ENCODE measurements at regions not wholly inside any gene's neighbourhood (a gene's known extent, or its start where the extent isn't known, plus 50 kb on each side); places are given as distances from the start of the nearest gene placed in this dataset.
"Not testable (repeated sequence)": the region's sequence is repeated elsewhere in the genome, so short reads cannot be mapped to it uniquely, and the experiment has no call there.

DNA sequence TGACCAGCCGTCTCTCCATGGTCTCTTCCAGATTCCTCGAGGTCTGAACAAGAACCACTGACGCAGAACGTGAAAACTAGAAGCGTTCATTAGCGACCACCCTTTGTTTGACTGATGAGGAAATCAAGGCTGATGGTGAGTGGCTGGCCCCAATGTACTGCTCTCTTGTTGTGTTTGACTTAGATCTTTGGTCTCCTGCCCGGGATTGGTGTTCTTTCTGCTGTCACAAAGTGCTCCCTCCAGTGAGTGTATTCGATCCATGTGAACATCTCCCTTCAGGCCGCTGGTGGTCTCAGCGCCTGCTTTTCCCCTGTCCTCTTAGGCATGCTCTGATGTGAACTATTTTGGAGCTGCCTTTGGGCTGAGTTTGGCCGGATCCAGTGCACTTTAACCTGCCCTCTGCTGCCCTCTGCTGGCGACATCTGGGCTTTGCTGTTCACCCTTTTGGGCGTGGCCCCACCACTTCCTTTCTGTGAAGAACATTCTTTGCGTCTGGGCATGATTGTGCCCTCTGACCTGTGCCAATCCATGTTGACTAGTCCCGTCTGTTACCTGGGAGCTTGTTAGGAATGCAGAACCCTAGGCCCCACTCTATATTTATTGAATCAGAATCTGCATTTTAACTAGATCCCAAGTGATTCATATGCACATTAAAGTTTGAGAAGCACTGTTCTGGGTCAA, 279.1 kb downstream of the TTC6 start:
- H3K27ac ChIP-seq (ENCODE audit: low read depth, low read length), result no peak overlapping the region
- Mint-ChIP-seq H3K36me3 (no peaks in the 10 kb centered on the region), H3K4me1 (peaks cover 6 to 7% (median 7%) of the 10 kb centered on the region in 4 donors), H3K27me3 (peaks cover 0 to 2% of the 10 kb centered on the region in 2 donors), H3K9me3 (no peaks in the 10 kb centered on the region), H3K4me3 (peak overlapping the region in 2 of 8 donors; percentile 3 to 45), H3K27ac (peak overlapping the region in 1 of 7 donors; percentile 14)
- intact Hi-C loops (cut with micrococcal nuclease), result loop anchor here (5.0 kb wide), 1 partner anchor 642 kb away; no protein-coding TSS in a partner anchor
- CTCF ChIA-PET (ENCODE audit: partially characterized antibody), result no interaction called here
- no peaks in the 10 kb centered on the region for H3K36me3 ChIP-seq (ENCODE audit: insufficient read depth, low read length)
- POLR2A ChIA-PET (ENCODE audit: partially characterized antibody), result no interaction called here
- no peaks in the 10 kb centered on the region for H3K27me3 ChIP-seq (ENCODE audit: insufficient read depth, low read length)
- no peaks in the 10 kb centered on the region for H3K9me3 ChIP-seq (ENCODE audit: control insufficient read depth in 1 of 2, low read length in 2 of 2)
- H3K4me3 ChIP-seq (ENCODE audit: low read length in 2 of 2), result no peak overlapping the region
- peak; percentile 58 to 76 (median 63) for DNase-seq
- peaks cover 5% of the 10 kb centered on the region for H3K4me1 ChIP-seq (ENCODE audit: insufficient read depth, low read length)

GRCh38 chr14:37888234-37888633, 292.8 kb downstream of the TTC6 start:
- no peak overlapping the region for H3K4me3 Mint-ChIP-seq

DNA sequence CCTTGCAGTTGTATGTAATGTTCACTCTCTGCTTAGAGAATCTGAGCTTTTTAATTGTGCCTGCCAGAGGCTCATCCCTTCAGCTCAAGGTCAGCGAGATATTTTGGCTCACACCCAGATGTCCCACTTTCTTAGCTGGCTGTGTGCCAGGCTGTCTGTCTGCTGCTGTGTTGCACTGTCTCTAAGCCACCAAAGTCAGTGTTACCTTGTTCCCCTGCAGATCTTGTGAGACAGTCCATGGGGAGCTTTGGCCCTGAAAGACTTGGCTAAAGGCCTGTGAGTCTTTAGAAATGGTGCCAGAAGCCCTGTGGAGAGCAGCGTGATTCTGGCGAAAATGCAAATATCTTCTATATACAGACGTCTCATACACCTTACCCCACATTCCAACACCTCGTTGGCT, 293.7 kb downstream of the TTC6 start:
- ChIA-PET CTCF (ENCODE audit: partially characterized antibody) (no interaction called here), POLR2A (ENCODE audit: partially characterized antibody) (interaction anchor here (0.6 kb wide), 1 partner anchor 657 kb away, joined by 3 read pairs; no protein-coding TSS in a partner anchor)
- Mint-ChIP-seq H3K36me3 (no peaks in the 10 kb centered on the region), H3K4me3 (no peak overlapping the region), H3K9me3 (peaks cover 0 to 3% (median 0%) of the 10 kb centered on the region in 8 donors), H3K27ac (no peak overlapping the region), H3K27me3 (peaks cover 11 to 19% of the 10 kb centered on the region in 2 donors), H3K4me1 (no peaks in the 10 kb centered on the region)
- no peaks in the 10 kb centered on the region for H3K27me3 ChIP-seq (ENCODE audit: insufficient read depth, low read length)
- no peak overlapping the region for H3K27ac ChIP-seq (ENCODE audit: low read depth, low read length)
- no peak overlapping the region for H3K4me3 ChIP-seq (ENCODE audit: low read length in 2 of 2)
- no peaks in the 10 kb centered on the region for H3K36me3 ChIP-seq (ENCODE audit: insufficient read depth, low read length)
- intact Hi-C loops (cut with micrococcal nuclease), result no loop called here
- no peaks in the 10 kb centered on the region for H3K9me3 ChIP-seq (ENCODE audit: control insufficient read depth in 1 of 2, low read length in 2 of 2)
- DNase-seq, result no peak
- no peaks in the 10 kb centered on the region for H3K4me1 ChIP-seq (ENCODE audit: insufficient read depth, low read length)

More at GRCh38 chr14:37888234-37888633, 292.8 kb downstream of the TTC6 start:
- Histone ChIP-seq H3K27me3 (ENCODE audit: insufficient read depth, low read length) (no peaks in the 10 kb centered on the region), H3K4me1 (ENCODE audit: insufficient read depth, low read length) (no peaks in the 10 kb centered on the region), H3K36me3 (ENCODE audit: insufficient read depth, low read length) (no peaks in the 10 kb centered on the region), H3K4me3 (ENCODE audit: low read length in 2 of 2) (no peak overlapping the region), H3K9me3 (ENCODE audit: control insufficient read depth in 1 of 2, low read length in 2 of 2) (no peaks in the 10 kb centered on the region), H3K27ac (ENCODE audit: low read depth, low read length) (no peak overlapping the region)
- H3K9me3 Mint-ChIP-seq, result peaks cover 0 to 3% (median 0%) of the 10 kb centered on the region in 8 donors
- ChIA-PET CTCF (ENCODE audit: partially characterized antibody) (no interaction called here), POLR2A (ENCODE audit: partially characterized antibody) (interaction anchor here (0.6 kb wide), 1 partner anchor 658 kb away, joined by 3 read pairs; no protein-coding TSS in a partner anchor)
- H3K27me3 Mint-ChIP-seq, result peaks cover 11 to 18% of the 10 kb centered on the region in 2 donors
- intact Hi-C loops (cut with micrococcal nuclease), result no loop called here
- DNase-seq, result no peak
- H3K36me3 Mint-ChIP-seq, result no peaks in the 10 kb centered on the region
- no peaks in the 10 kb centered on the region for H3K4me1 Mint-ChIP-seq
- no peak overlapping the region for H3K27ac Mint-ChIP-seq

DNA sequence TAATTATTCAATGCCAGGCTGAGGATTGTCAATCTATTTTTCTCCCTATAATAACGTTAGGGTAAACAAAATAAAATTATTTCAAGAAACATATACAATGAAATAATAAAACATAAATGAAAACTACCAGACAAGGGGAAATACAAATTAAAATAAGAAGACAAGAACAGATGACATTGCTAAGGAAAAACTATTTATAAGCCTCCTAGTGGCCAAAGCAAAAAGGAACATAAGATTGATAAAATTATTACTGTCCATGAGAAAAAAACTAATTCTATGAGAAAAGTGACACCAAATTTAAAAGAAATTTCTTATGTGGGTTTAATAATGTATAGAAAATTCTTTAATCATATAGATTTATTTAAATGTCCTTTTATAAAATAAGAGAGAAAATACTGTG, 294.7 kb downstream of the TTC6 start:
- H3K36me3 ChIP-seq (ENCODE audit: insufficient read depth, low read length), result no peaks in the 10 kb centered on the region
- H3K4me1 Mint-ChIP-seq, result no peaks in the 10 kb centered on the region
- peaks cover 0 to 3% (median 0%) of the 10 kb centered on the region in 8 donors for H3K9me3 Mint-ChIP-seq
- ChIA-PET POLR2A (ENCODE audit: partially characterized antibody) (no interaction called here), CTCF (ENCODE audit: partially characterized antibody) (no interaction called here)
- no peaks in the 10 kb centered on the region for H3K27me3 ChIP-seq (ENCODE audit: insufficient read depth, low read length)
- peaks cover 11 to 19% of the 10 kb centered on the region in 2 donors for H3K27me3 Mint-ChIP-seq
- H3K4me3 ChIP-seq (ENCODE audit: low read length in 2 of 2), result no peak overlapping the region
- H3K27ac ChIP-seq (ENCODE audit: low read depth, low read length), result no peak overlapping the region
- H3K4me1 ChIP-seq (ENCODE audit: insufficient read depth, low read length), result no peaks in the 10 kb centered on the region
- DNase-seq, result no peak
- intact Hi-C loops (cut with micrococcal nuclease), result no loop called here
- no peaks in the 10 kb centered on the region for H3K9me3 ChIP-seq (ENCODE audit: control insufficient read depth in 1 of 2, low read length in 2 of 2)
- H3K36me3 Mint-ChIP-seq, result no peaks in the 10 kb centered on the region
- no peak overlapping the region for H3K4me3 Mint-ChIP-seq
- no peak overlapping the region for H3K27ac Mint-ChIP-seq

- H3K36me3 ChIP-seq (ENCODE audit: insufficient read depth, low read length); H3K27me3 ChIP-seq (ENCODE audit: insufficient read depth, low read length); H3K9me3 ChIP-seq (ENCODE audit: control insufficient read depth in 1 of 2, low read length in 2 of 2); H3K4me1 ChIP-seq (ENCODE audit: insufficient read depth, low read length); intact Hi-C loops (cut with micrococcal nuclease); H3K9me3 Mint-ChIP-seq; H3K27ac Mint-ChIP-seq; CTCF ChIA-PET (ENCODE audit: partially characterized antibody); H3K36me3 Mint-ChIP-seq; H3K27ac ChIP-seq (ENCODE audit: low read depth, low read length); POLR2A ChIA-PET (ENCODE audit: partially characterized antibody); H3K4me1 Mint-ChIP-seq; H3K4me3 Mint-ChIP-seq; DNase-seq; H3K4me3 ChIP-seq (ENCODE audit: low read length in 2 of 2): not testable (repeated sequence)
- peaks cover 16 to 21% of the 10 kb centered on the region in 2 donors for H3K27me3 Mint-ChIP-seq
Measured at GRCh38 chr14:37891500-37891899, 296.1 kb downstream of the TTC6 start.

DNA sequence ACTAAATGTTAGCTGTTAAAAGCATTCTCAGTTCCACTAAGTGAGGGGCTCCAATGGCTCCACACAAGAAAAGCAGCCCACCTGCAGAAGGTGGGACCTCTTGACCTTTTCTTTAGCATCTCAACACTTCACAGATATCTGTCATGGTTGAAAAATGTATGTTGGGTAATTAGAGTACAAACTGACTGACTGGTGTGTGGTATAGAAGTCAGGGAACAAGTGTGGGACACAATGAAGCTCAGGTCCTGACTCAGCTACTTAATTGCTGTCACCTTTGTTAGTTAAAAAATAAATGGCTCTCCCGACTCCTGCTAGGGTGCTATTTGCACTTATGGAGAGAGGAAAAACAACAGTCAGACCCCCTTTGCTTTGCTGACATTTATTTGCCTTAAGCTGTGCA, 299.0 kb downstream of the TTC6 start:
- Mint-ChIP-seq H3K4me1 (no peaks in the 10 kb centered on the region), H3K4me3 (no peak overlapping the region), H3K27me3 (peaks cover 14 to 21% of the 10 kb centered on the region in 2 donors), H3K9me3 (no peaks in the 10 kb centered on the region), H3K36me3 (no peaks in the 10 kb centered on the region), H3K27ac (no peak overlapping the region)
- intact Hi-C loops (cut with micrococcal nuclease), result no loop called here
- ChIA-PET CTCF (ENCODE audit: partially characterized antibody) (no interaction called here), POLR2A (ENCODE audit: partially characterized antibody) (no interaction called here)
- Histone ChIP-seq H3K4me3 (ENCODE audit: low read length in 2 of 2) (no peak overlapping the region), H3K4me1 (ENCODE audit: insufficient read depth, low read length) (no peaks in the 10 kb centered on the region), H3K27ac (ENCODE audit: low read depth, low read length) (no peak overlapping the region), H3K9me3 (ENCODE audit: control insufficient read depth in 1 of 2, low read length in 2 of 2) (no peaks in the 10 kb centered on the region), H3K36me3 (ENCODE audit: insufficient read depth, low read length) (no peaks in the 10 kb centered on the region), H3K27me3 (ENCODE audit: insufficient read depth, low read length) (no peaks in the 10 kb centered on the region)
- no peak for DNase-seq

DNA sequence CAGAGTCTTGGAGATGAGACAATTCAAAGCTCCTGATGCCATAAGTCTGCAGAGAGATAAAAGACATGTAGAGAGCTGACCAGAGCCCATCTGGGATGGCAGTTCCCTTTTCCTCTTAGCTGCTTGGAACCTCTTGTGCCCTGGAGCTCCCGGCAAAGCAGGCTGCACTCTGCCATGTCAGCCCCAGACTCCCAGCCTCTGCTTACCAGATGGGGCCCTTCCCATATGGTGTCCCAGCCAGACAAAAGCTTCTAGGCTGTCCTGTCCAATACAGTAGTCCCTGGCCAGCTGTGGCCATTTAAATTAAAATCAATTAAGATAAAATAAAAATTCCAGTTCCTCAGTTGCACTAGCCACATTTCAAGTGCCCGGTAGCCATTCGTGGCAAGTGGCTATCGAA, 303.9 kb downstream of the TTC6 start:
- Mint-ChIP-seq H3K9me3 (no peaks in the 10 kb centered on the region), H3K4me1 (peaks cover 0 to 3% (median 2%) of the 10 kb centered on the region in 4 donors), H3K27me3 (peaks cover 16 to 24% of the 10 kb centered on the region in 2 donors), H3K4me3 (no peak overlapping the region), H3K36me3 (no peaks in the 10 kb centered on the region), H3K27ac (no peak overlapping the region)
- Histone ChIP-seq H3K9me3 (ENCODE audit: control insufficient read depth in 1 of 2, low read length in 2 of 2) (no peaks in the 10 kb centered on the region), H3K27ac (ENCODE audit: low read depth, low read length) (no peak overlapping the region), H3K27me3 (ENCODE audit: insufficient read depth, low read length) (no peaks in the 10 kb centered on the region), H3K36me3 (ENCODE audit: insufficient read depth, low read length) (no peaks in the 10 kb centered on the region), H3K4me3 (ENCODE audit: low read length in 2 of 2) (no peak overlapping the region), H3K4me1 (ENCODE audit: insufficient read depth, low read length) (no peaks in the 10 kb centered on the region)
- ChIA-PET POLR2A (ENCODE audit: partially characterized antibody) (no interaction called here), CTCF (ENCODE audit: partially characterized antibody) (no interaction called here)
- DNase-seq, result no peak
- intact Hi-C loops (cut with micrococcal nuclease), result no loop called here

Data from CD4-positive, alpha-beta memory T cell (primary cell).